Tibial artery (tissue), 4 donors: ENCODE measurements at regions not wholly inside any gene's neighbourhood (a gene's known extent, or its start where the extent isn't known, plus 50 kb on each side); places are given as distances from the start of the nearest gene placed in this dataset.

ENCODE experiments used
- DNase-seq, 2 donors: peaks; one replicate each; pipeline ENCODE4 v3.0.0-alpha.2; 2019
- H3K27ac ChIP-seq, 2 donors: fragments of 200-600 bp; sonication (generic) in 1 of 2; 1 replicate in 1 of 2; 2 replicates in 1 of 2; pipeline ENCODE4 v1.5.1; 2018 to 2019; ENCODE audit warnings: mild to moderate bottlenecking in 1 of 2
- H3K27me3 ChIP-seq, 2 donors: fragments of 200-600 bp; sonication (generic) in 1 of 2; one replicate each; pipeline versions ENCODE4 v1.5.1 to v1.6.0; 2016 to 2019
- H3K36me3 ChIP-seq, 3 donors: fragments of 200-600 bp; sonication (generic) in 2 of 3; one replicate each; pipeline ENCODE4 v1.5.1; 2016 to 2019; ENCODE audit warnings: mild to moderate bottlenecking in 2 of 3
- H3K4me1 ChIP-seq, 4 donors: fragments of 200-600 bp; sonication (generic) in 2 of 4; 1 replicate in 3 of 4; 2 replicates in 1 of 4; pipeline ENCODE4 v1.5.1; 2016 to 2019
- H3K4me3 ChIP-seq, 2 donors: fragments of 200-600 bp; sonication (generic) in 1 of 2; 1 replicate in 1 of 2; 2 replicates in 1 of 2; pipeline ENCODE4 v1.5.1; 2018 to 2019; ENCODE audit warnings: mild to moderate bottlenecking in 2 of 2
- H3K9me3 ChIP-seq, 3 donors: fragments of 200-600 bp; sonication (generic) in 1 of 3; one replicate each; pipeline ENCODE4 v1.5.1; 2016 to 2019
- CTCF ChIP-seq, 2 experiments: fragments of 200-600 bp in 1 of 2; fragments of 450-650 bp in 1 of 2; IDR thresholded peaks; one replicate each; pipeline ENCODE4 v1.5.1; 2017 to 2019; ENCODE audit warnings: antibody characterized with exemption in 2 of 2, mild to moderate bottlenecking in 1 of 2, moderate library complexity in 1 of 2
- intact Hi-C: fragments of 100-400 bp; cut with DNase I; formaldehyde crosslinking; loops from one replicate; pipeline ENCODE4 v1.15.0; 2023; ENCODE audit warnings: low total_unique reads

DNA sequence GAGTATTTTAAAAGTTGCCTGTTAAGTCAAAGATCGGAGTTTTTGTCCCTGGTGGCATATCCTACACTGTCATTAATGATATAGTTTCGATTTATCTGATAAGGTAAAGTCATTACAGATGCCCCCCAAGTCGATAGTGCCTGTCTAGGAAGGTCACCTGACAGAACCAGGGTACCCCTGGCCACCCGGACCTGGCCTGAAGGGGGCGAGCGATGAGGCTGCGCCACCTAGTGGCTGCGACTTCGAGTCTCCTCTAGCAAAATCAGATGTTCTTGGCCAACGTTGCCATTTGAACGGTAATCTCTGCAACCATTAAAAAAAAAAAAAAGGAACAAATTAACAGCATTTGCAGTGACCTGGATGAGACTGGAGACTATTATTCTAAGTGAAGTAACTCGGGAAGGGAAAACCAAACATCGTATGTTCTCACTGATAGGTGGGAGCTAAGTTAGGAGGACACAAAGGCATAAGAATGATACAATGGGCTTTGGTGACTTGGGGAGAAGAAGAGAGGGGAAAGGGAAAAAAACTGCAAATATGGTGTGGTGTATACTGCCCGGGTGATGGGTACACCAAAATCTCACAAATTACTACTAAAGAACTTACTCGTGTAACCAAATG, 565.1 kb downstream of the LIG4 start:
- H3K4me3 ChIP-seq, result no peak overlapping the region
- TF ChIP-seq CTCF (IDR thresholded peaks at IDR 0.05), result peak; percentile 73 to 77
- no peaks in the 10 kb centered on the region for H3K27me3 ChIP-seq
- no peaks in the 10 kb centered on the region for H3K4me1 ChIP-seq
- DNase-seq, result peak in 1 of 2 donors; percentile 20
- H3K27ac ChIP-seq, result no peak overlapping the region
- no peaks in the 10 kb centered on the region for H3K9me3 ChIP-seq
- no peaks in the 10 kb centered on the region for H3K36me3 ChIP-seq
- intact Hi-C loops, result no loop called here

DNA sequence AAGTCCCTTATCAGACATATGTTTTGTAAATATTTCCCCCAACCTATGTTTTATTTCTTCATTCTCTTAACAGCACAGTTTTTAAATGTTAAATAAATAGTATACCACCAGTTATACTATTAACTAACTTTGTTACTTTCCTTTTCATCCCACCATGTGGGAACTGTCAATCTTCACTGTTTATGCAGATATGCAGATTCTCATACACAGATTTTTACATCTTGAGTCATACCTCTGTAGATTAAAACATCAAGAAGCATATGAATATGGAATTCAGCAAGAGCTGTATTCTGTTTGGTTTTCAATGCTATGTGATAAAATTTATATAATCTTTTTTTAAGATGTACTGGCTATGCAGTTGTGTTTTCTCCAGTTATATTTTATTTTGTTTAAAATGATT, 566.3 kb downstream of the LIG4 start:
- Histone ChIP-seq H3K36me3 (no peaks in the 10 kb centered on the region), H3K4me3 (no peak overlapping the region), H3K27me3 (no peaks in the 10 kb centered on the region), H3K27ac (no peak overlapping the region), H3K4me1 (no peaks in the 10 kb centered on the region), H3K9me3 (no peaks in the 10 kb centered on the region)
- TF ChIP-seq CTCF (IDR thresholded peaks at IDR 0.05), result no peak
- no peak for DNase-seq
- intact Hi-C loops, result loop anchor here (5.0 kb wide), 2 partner anchors 277 to 437 kb away; no protein-coding TSS in a partner anchor

- TF ChIP-seq CTCF (IDR thresholded peaks at IDR 0.05), result no peak
- intact Hi-C loops, result no loop called here
- Histone ChIP-seq H3K27me3 (no peaks in the 10 kb centered on the region), H3K9me3 (no peaks in the 10 kb centered on the region), H3K36me3 (no peaks in the 10 kb centered on the region), H3K4me3 (no peak overlapping the region), H3K27ac (no peak overlapping the region), H3K4me1 (no peaks in the 10 kb centered on the region)
- no peak for DNase-seq
These were observed 571.2 kb downstream of the LIG4 start for GRCh38 chr13:107644136-107644535.

- intact Hi-C loops, result no loop called here
- Histone ChIP-seq H3K4me3 (no peak overlapping the region), H3K4me1 (no peaks in the 10 kb centered on the region), H3K36me3 (no peaks in the 10 kb centered on the region), H3K27ac (no peak overlapping the region), H3K9me3 (no peaks in the 10 kb centered on the region), H3K27me3 (no peaks in the 10 kb centered on the region)
- no peak for DNase-seq
- TF ChIP-seq CTCF (IDR thresholded peaks at IDR 0.05), result no peak
These were observed 571.7 kb downstream of the LIG4 start for GRCh38 chr13:107643615-107644014.

GRCh38 chr13:107642831-107643230, 572.5 kb downstream of the LIG4 start:
- Histone ChIP-seq H3K36me3 (no peaks in the 10 kb centered on the region), H3K27me3 (no peaks in the 10 kb centered on the region), H3K27ac (no peak overlapping the region), H3K9me3 (no peaks in the 10 kb centered on the region), H3K4me1 (no peaks in the 10 kb centered on the region), H3K4me3 (no peak overlapping the region)
- no peak for TF ChIP-seq CTCF (IDR thresholded peaks at IDR 0.05)
- intact Hi-C loops, result no loop called here
- no peak for DNase-seq

DNA sequence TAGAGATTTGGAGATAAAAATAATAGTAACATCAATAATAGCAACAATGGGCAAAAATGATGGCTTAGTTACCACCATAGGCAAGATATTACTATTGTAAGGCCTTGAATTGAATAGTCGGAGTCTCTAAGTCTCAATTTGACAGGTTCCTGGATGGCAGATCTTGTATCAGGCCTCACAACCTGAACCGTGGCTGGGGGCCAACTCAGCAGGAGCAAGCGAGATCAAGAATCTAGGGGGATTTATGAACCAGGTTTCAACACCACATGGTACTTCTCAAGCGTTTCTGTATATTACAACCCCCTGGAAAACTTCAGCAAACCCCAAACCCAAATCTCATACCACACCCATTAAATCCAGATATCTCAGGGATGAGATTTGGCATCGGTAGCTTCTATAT, 573.8 kb downstream of the LIG4 start:
- no peak overlapping the region for H3K27ac ChIP-seq
- H3K27me3 ChIP-seq, result no peaks in the 10 kb centered on the region
- no peak for DNase-seq
- no peak for TF ChIP-seq CTCF (IDR thresholded peaks at IDR 0.05)
- H3K36me3 ChIP-seq, result no peaks in the 10 kb centered on the region
- intact Hi-C loops, result no loop called here
- H3K9me3 ChIP-seq, result no peaks in the 10 kb centered on the region
- no peaks in the 10 kb centered on the region for H3K4me1 ChIP-seq
- no peak overlapping the region for H3K4me3 ChIP-seq
